HPDE6-E6E7 (cell line): ENCODE measurements at regions not wholly inside any gene's neighbourhood (a gene's known extent, or its start where the extent isn't known, plus 50 kb on each side); places are given as distances from the start of the nearest gene placed in this dataset.

ENCODE experiments used
- DNase-seq: peaks from one replicate; pipeline ENCODE4 v3.0.0; 2011; ENCODE audit warnings: missing footprints; ENCODE audit errors: extremely low spot score

- DNase-seq, result no peak
Measured at GRCh38 chr1:98422816-98423215, 238.7 kb upstream of the SNX7 start.

GRCh38 chr1:98421085-98421435 is 240.5 kb upstream of the SNX7 start:
- no peak for DNase-seq

GRCh38 chr1:98420376-98421084 is 241.0 kb upstream of the SNX7 start:
- DNase-seq, result peak; percentile 13

GRCh38 chr1:98417820-98418219 is 243.7 kb upstream of the SNX7 start:
- DNase-seq, result no peak

- DNase-seq, result no peak
Measured at GRCh38 chr1:98410082-98410481, 251.4 kb upstream of the SNX7 start.

- no peak for DNase-seq
Measured at GRCh38 chr1:98406352-98407088, 255.0 kb upstream of the SNX7 start.

GRCh38 chr1:98405581-98406074 is 255.9 kb upstream of the SNX7 start:
- DNase-seq, result no peak

GRCh38 chr1:98404866-98405265 is 256.7 kb upstream of the SNX7 start:
- no peak for DNase-seq

- DNase-seq, result no peak
Measured at GRCh38 chr1:98403963-98404480, 257.5 kb upstream of the SNX7 start.

- no peak for DNase-seq
Measured at GRCh38 chr1:98402860-98403259, 258.7 kb upstream of the SNX7 start.

- no peak for DNase-seq
Measured at GRCh38 chr1:98400446-98400845, 261.1 kb upstream of the SNX7 start.

- DNase-seq, result no peak
Measured at GRCh38 chr1:98399218-98399617, 262.3 kb upstream of the SNX7 start.

- DNase-seq, result no peak
Measured at GRCh38 chr1:98398649-98399048, 262.9 kb upstream of the SNX7 start.

GRCh38 chr1:98398092-98398491 is 263.4 kb upstream of the SNX7 start:
- DNase-seq, result no peak

GRCh38 chr1:98393719-98394118 is 267.8 kb upstream of the SNX7 start:
- DNase-seq, result no peak

GRCh38 chr1:98391175-98391574 is 270.3 kb upstream of the SNX7 start:
- DNase-seq, result no peak

- DNase-seq, result no peak
Measured at GRCh38 chr1:98389809-98390208, 271.7 kb upstream of the SNX7 start.

- DNase-seq, result peak; percentile 48
Measured at GRCh38 chr1:98388441-98388840, 273.1 kb upstream of the SNX7 start.

- DNase-seq, result no peak
Measured at GRCh38 chr1:98387701-98388100, 273.8 kb upstream of the SNX7 start.

GRCh38 chr1:98386675-98387440 is 274.7 kb upstream of the SNX7 start:
- DNase-seq, result no peak

- no peak for DNase-seq
Measured at GRCh38 chr1:98385652-98386051, 275.9 kb upstream of the SNX7 start.

GRCh38 chr1:98384461-98385141 is 276.9 kb upstream of the SNX7 start:
- DNase-seq, result no peak
